ENCODE measurements at regions not wholly inside any gene's neighbourhood (a gene's known extent, or its start where the extent isn't known, plus 50 kb on each side); places are given as distances from the start of the nearest gene placed in this dataset.

GRCh38 chr18:76621782-76622495 is 126.9 kb upstream of the ZNF516 start:
- TF ChIP-seq EZH2 (IDR thresholded peaks at IDR 0.05; ENCODE audit: low read length, unreplicated experiment) (no peak), CTCF (conservative IDR thresholded peaks at IDR 0.05; ENCODE audit: low read depth, low read length) (no peak)
